Karpas-422 (cell line): ENCODE measurements at regions not wholly inside any gene's neighbourhood (a gene's known extent, or its start where the extent isn't known, plus 50 kb on each side); places are given as distances from the start of the nearest gene placed in this dataset.

Experiments
- DNase-seq: peaks from one replicate; pipeline ENCODE4 v3.0.0-alpha.2; 2015
- H2AFZ ChIP-seq: fragments of 200-600 bp; sonication (generic); 2 replicates; pipeline ENCODE4 v1.6.1; 2014; ENCODE audit warnings: antibody characterized with exemption, low read length, mixed read lengths
- H3K27ac ChIP-seq: fragments of 200-600 bp; sonication (generic); 2 replicates; pipeline ENCODE4 v1.5.1; 2014; ENCODE audit warnings: mild to moderate bottlenecking, low read length, moderate library complexity
- H3K27me3 ChIP-seq: fragments of 200-600 bp; sonication (generic); 2 replicates; pipeline ENCODE4 v1.6.1; 2014; ENCODE audit warnings: low read length, mixed read lengths
- H3K36me3 ChIP-seq: fragments of 200-600 bp; sonication (generic); 2 replicates; pipeline ENCODE4 v1.6.1; 2014; ENCODE audit warnings: low read length, mixed read lengths; ENCODE audit not compliant: insufficient read depth
- H3K4me1 ChIP-seq: fragments of 200-600 bp; sonication (generic); 2 replicates; pipeline ENCODE4 v1.6.1; 2014; ENCODE audit warnings: mild to moderate bottlenecking, low read length, mixed read lengths
- H3K4me2 ChIP-seq: fragments of 200-600 bp; sonication (generic); 2 replicates; pipeline ENCODE4 v1.6.1; 2014; ENCODE audit warnings: low read length, low read depth, mild to moderate bottlenecking; ENCODE audit not compliant: poor library complexity, severe bottlenecking
- H3K4me3 ChIP-seq: fragments of 200-600 bp; sonication (generic); 2 replicates; pipeline ENCODE4 v1.5.1; 2014; ENCODE audit warnings: mild to moderate bottlenecking, antibody characterized with exemption, low read length, mixed read lengths
- H3K79me2 ChIP-seq: fragments of 200-600 bp; sonication (generic); 2 replicates; pipeline ENCODE4 v1.6.1; 2014; ENCODE audit warnings: mild to moderate bottlenecking, low read length, mixed read lengths
- H3K9ac ChIP-seq: fragments of 200-600 bp; sonication (generic); 2 replicates; pipeline ENCODE4 v1.6.0; 2014; ENCODE audit warnings: low read length
- H3K9me2 ChIP-seq: fragments of 200-600 bp; sonication (generic), shearing (Covaris generic); replicated peaks from 2 replicates; pipeline ENCODE4 v1.6.0; 2014; ENCODE audit warnings: mild to moderate bottlenecking, low read length, moderate library complexity; ENCODE audit not compliant: insufficient read depth
- H3K9me3 ChIP-seq: fragments of 300-700, 200-600 bp; sonication (generic); 2 replicates; pipeline ENCODE4 v1.6.1; 2014; ENCODE audit warnings: low read length, mixed read lengths
- H4K20me1 ChIP-seq: fragments of 200-600 bp; sonication (generic); 2 replicates; pipeline ENCODE4 v1.6.1; 2014; ENCODE audit warnings: mild to moderate bottlenecking, antibody characterized with exemption, low read length, low read depth; ENCODE audit not compliant: insufficient read depth

DNA sequence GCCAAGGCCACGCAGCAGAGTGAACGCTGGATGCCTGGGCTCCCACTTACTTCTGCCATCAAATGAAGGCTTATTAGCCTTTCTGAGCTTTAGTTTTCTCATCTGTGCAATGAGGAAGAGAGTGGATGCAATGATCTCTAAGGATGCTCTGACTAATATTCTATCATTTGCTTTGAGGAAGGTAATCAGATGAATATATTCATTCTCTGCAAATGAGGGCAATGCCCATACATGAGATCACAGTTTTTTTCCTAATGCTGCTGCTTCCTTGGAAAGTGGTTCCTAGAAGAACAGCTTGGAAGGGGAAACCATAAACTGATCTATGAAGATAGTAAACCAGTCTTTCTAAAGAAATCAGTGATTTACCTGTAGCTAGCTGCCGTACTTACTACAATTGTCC is 152.4 kb downstream of the NSG2 start:
- H3K27me3 ChIP-seq: no peaks in the 10 kb centered on the region
- no peak overlapping the region for H3K4me3 ChIP-seq
- H3K36me3 ChIP-seq: no peaks in the 10 kb centered on the region
- H4K20me1 ChIP-seq: no peaks in the 10 kb centered on the region
- H3K79me2 ChIP-seq: no peaks in the 10 kb centered on the region
- no peak overlapping the region for H2AFZ ChIP-seq
- no peak overlapping the region for H3K9ac ChIP-seq
- DNase-seq: no peak
- no peak overlapping the region for H3K27ac ChIP-seq
- no peaks in the 10 kb centered on the region for H3K9me2 ChIP-seq
- no peak overlapping the region for H3K4me2 ChIP-seq
- no peaks in the 10 kb centered on the region for H3K4me1 ChIP-seq
- no peaks in the 10 kb centered on the region for H3K9me3 ChIP-seq

GRCh38 chr5:174198541-174198940 is 153.0 kb downstream of the NSG2 start:
- no peak overlapping the region for H3K9ac ChIP-seq
- no peaks in the 10 kb centered on the region for H3K79me2 ChIP-seq
- H3K27ac ChIP-seq: no peak overlapping the region
- no peaks in the 10 kb centered on the region for H3K9me3 ChIP-seq
- H2AFZ ChIP-seq: no peak overlapping the region
- H3K36me3 ChIP-seq: no peaks in the 10 kb centered on the region
- no peaks in the 10 kb centered on the region for H4K20me1 ChIP-seq
- H3K4me2 ChIP-seq: no peak overlapping the region
- H3K27me3 ChIP-seq: no peaks in the 10 kb centered on the region
- H3K9me2 ChIP-seq: no peaks in the 10 kb centered on the region
- H3K4me3 ChIP-seq: no peak overlapping the region
- no peak for DNase-seq
- no peaks in the 10 kb centered on the region for H3K4me1 ChIP-seq

DNA sequence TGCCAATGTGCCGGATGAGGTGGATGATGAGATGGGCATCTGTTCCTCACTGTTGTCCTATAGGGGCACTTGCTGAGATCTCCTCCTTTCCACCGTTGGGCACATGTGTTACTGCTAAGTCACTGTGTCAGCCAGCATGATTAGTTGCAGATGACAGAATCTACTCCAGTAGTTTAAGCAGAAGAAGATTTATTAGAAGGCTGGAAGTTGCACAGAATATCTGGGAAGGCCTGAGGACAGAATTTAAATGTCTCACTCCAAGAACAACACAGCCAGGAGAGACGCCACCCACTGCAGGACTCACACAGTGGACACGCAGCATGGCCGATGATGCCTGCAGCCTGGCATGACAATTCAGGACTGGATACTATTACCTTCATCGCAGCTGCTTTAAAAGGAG is 157.5 kb downstream of the NSG2 start:
- Histone ChIP-seq H2AFZ (no peak overlapping the region), H3K4me3 (no peak overlapping the region), H3K9me2 (no peaks in the 10 kb centered on the region), H3K79me2 (no peaks in the 10 kb centered on the region), H3K4me1 (no peaks in the 10 kb centered on the region), H3K9ac (no peak overlapping the region), H3K36me3 (no peaks in the 10 kb centered on the region), H4K20me1 (no peaks in the 10 kb centered on the region), H3K27ac (no peak overlapping the region), H3K27me3 (no peaks in the 10 kb centered on the region), H3K4me2 (no peak overlapping the region), H3K9me3 (no peaks in the 10 kb centered on the region)
- DNase-seq: no peak

DNA sequence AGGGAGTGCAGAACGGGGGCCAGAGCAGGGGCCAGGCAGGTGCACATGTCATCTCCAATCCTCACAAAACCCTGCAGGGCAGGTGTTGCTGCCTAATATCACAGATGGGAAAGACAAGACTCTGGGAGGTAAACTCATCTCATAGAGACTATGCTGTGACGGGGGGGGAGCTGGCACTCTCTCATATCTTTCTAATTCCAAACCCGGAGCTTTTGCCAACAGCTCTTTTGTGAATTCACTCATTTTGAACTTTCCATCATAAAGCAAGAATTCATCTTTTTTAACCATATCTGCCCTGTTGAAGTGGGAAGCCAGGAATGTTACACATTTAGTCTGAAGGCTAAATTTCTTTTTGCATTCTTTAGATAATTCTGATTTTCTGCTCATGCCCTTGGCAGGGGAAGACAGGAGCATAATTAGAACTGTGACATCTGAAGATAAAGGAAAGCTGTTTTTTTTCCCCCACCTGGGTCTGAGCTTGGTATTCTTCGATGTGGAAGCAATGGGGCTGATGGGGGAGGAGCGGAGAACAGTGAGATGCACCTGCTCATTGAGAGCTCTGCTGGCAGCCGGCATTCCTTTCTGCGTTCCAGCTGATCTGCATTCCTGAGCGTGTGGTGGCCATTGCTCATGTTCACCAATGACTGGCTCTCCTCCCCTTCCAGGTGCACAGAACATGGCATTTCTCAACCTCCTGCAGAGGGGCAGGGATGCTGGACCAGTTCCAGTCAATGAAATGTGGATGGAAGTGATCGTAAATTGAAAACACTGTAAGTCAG is 159.2 kb downstream of the NSG2 start:
- Histone ChIP-seq H3K4me2 (no peak overlapping the region), H3K27ac (no peak overlapping the region), H3K9me3 (no peaks in the 10 kb centered on the region), H3K4me1 (no peaks in the 10 kb centered on the region), H2AFZ (no peak overlapping the region), H3K27me3 (no peaks in the 10 kb centered on the region), H3K79me2 (no peaks in the 10 kb centered on the region), H3K4me3 (no peak overlapping the region), H3K9ac (no peak overlapping the region), H3K36me3 (no peaks in the 10 kb centered on the region), H3K9me2 (no peaks in the 10 kb centered on the region), H4K20me1 (no peaks in the 10 kb centered on the region)
- DNase-seq: no peak

DNA sequence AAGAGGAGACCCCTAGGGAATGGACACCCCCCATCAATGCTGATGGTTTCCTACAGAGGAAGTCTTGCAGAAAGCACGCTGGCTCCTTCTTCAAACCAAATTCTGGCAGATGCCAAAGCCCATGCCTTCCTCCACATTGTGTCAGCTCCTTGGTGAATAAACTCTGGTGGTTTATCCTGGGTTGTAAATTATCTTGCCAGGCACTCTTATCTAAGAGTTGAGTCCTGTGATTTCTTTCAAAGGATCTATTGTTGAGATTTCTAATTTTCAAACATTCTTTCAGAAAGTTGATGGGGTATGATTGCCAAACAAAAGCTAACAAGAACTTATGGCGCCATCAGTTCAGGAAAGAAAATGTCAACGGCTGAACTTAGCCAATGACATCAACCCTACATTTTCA is 160.4 kb downstream of the NSG2 start:
- no peak overlapping the region for H3K9ac ChIP-seq
- H3K27ac ChIP-seq: no peak overlapping the region
- no peaks in the 10 kb centered on the region for H3K4me1 ChIP-seq
- no peaks in the 10 kb centered on the region for H4K20me1 ChIP-seq
- H3K79me2 ChIP-seq: no peaks in the 10 kb centered on the region
- DNase-seq: no peak
- H3K9me2 ChIP-seq: no peaks in the 10 kb centered on the region
- H3K36me3 ChIP-seq: no peaks in the 10 kb centered on the region
- no peak overlapping the region for H2AFZ ChIP-seq
- H3K27me3 ChIP-seq: no peaks in the 10 kb centered on the region
- H3K9me3 ChIP-seq: no peaks in the 10 kb centered on the region
- no peak overlapping the region for H3K4me3 ChIP-seq
- H3K4me2 ChIP-seq: no peak overlapping the region

DNA sequence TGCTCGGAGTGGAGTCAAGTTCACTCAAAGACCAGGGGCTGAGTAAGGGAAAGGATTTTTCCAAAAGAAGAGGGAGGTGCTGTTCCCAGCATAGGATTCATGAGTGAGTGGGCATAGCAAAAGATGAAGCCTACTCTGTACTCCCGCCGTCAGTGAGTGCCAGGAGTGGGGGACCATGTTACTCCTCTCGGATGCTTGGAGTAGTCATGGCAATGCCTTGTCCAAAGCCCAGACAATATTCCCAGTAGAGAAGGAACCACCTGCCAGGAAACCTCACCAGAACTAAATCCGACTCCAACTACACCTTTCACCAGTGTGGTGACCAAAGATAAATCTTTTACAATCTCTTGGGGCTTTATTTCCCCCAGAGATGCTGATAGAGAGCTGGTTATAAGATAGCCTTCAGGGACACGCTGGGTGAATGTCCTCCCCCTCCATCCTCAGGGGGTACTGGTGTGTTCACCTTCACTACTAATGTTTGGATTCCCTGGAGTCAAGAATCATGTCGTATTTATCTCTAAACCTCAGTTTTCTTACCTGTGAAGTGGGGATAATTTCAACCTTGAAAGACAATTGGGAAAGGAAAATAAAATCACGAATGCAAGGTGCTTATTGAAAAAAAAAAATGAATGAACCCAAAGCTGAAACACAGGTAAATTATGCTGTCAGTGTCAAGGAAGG is 165.2 kb downstream of the NSG2 start:
- no peak overlapping the region for H3K9ac ChIP-seq
- H4K20me1 ChIP-seq: no peaks in the 10 kb centered on the region
- no peak overlapping the region for H3K4me3 ChIP-seq
- no peak for DNase-seq
- no peak overlapping the region for H3K27ac ChIP-seq
- H3K9me3 ChIP-seq: no peaks in the 10 kb centered on the region
- H3K9me2 ChIP-seq: no peaks in the 10 kb centered on the region
- H3K79me2 ChIP-seq: no peaks in the 10 kb centered on the region
- no peak overlapping the region for H3K4me2 ChIP-seq
- H3K27me3 ChIP-seq: no peaks in the 10 kb centered on the region
- H3K36me3 ChIP-seq: no peaks in the 10 kb centered on the region
- H2AFZ ChIP-seq: no peak overlapping the region
- no peaks in the 10 kb centered on the region for H3K4me1 ChIP-seq

- no peaks in the 10 kb centered on the region for H3K79me2 ChIP-seq
- no peaks in the 10 kb centered on the region for H3K36me3 ChIP-seq
- H3K9me2 ChIP-seq: no peaks in the 10 kb centered on the region
Observed at GRCh38 chr5:174211277-174211626, 165.7 kb downstream of the NSG2 start.

GRCh38 chr5:174217527-174217926 is 172.0 kb downstream of the NSG2 start:
- no peak overlapping the region for H3K4me2 ChIP-seq
- H2AFZ ChIP-seq: no peak overlapping the region
- H3K9me2 ChIP-seq: no peaks in the 10 kb centered on the region
- H3K4me3 ChIP-seq: no peak overlapping the region
- no peaks in the 10 kb centered on the region for H4K20me1 ChIP-seq
- no peak for DNase-seq
- no peaks in the 10 kb centered on the region for H3K27me3 ChIP-seq
- H3K36me3 ChIP-seq: no peaks in the 10 kb centered on the region
- no peaks in the 10 kb centered on the region for H3K9me3 ChIP-seq
- H3K27ac ChIP-seq: no peak overlapping the region
- no peak overlapping the region for H3K9ac ChIP-seq
- H3K79me2 ChIP-seq: no peaks in the 10 kb centered on the region
- H3K4me1 ChIP-seq: no peaks in the 10 kb centered on the region

More at GRCh38 chr5:174211277-174211626, 165.7 kb downstream of the NSG2 start:
- H2AFZ ChIP-seq: no peak overlapping the region
- DNase-seq: no peak
- no peaks in the 10 kb centered on the region for H4K20me1 ChIP-seq
- no peaks in the 10 kb centered on the region for H3K4me1 ChIP-seq
- no peak overlapping the region for H3K27ac ChIP-seq
- H3K4me2 ChIP-seq: no peak overlapping the region
- H3K9me3 ChIP-seq: no peaks in the 10 kb centered on the region
- no peak overlapping the region for H3K9ac ChIP-seq
- H3K4me3 ChIP-seq: no peak overlapping the region
- H3K27me3 ChIP-seq: no peaks in the 10 kb centered on the region
